Thoracic aorta (tissue), 2 donors: ENCODE measurements at regions not wholly inside any gene's neighbourhood (a gene's known extent, or its start where the extent isn't known, plus 50 kb on each side); places are given as distances from the start of the nearest gene placed in this dataset.

Experiments
- ATAC-seq: fragments of 150-250 bp; one replicate; pipeline ENCODE4 v1.8.0; 2017; ENCODE audit warnings: low read depth; ENCODE audit not compliant: insufficient number of reproducible peaks, low FRiP score
- DNase-seq: peaks from one replicate; pipeline ENCODE4 v3.0.0-alpha.2; 2020; ENCODE audit warnings: low spot score
- H3K27ac ChIP-seq, 2 donors: fragments of 200-600 bp; sonication (generic); 1 replicate in 1 of 2; 2 replicates in 1 of 2; pipeline ENCODE4 v1.5.1; 2016; ENCODE audit warnings: mild to moderate bottlenecking in 2 of 2, moderate library complexity in 2 of 2
- H3K27me3 ChIP-seq: fragments of 200-600 bp; sonication (generic); replicated peaks from 2 replicates; pipeline ENCODE4 v1.6.0; 2016; ENCODE audit warnings: mild to moderate bottlenecking; ENCODE audit not compliant: insufficient read depth
- H3K36me3 ChIP-seq: fragments of 200-600 bp; sonication (generic); one replicate; pipeline ENCODE4 v1.5.1; 2016
- H3K4me1 ChIP-seq, 2 donors: fragments of 200-600 bp; sonication (generic); 1 replicate in 1 of 2; 2 replicates in 1 of 2; pipeline versions ENCODE4 v1.5.1 to v1.6.0; 2016; ENCODE audit warnings: low read depth in 2 of 2, mild to moderate bottlenecking in 1 of 2; ENCODE audit not compliant: control insufficient read depth in 1 of 2
- H3K4me3 ChIP-seq: fragments of 200-600 bp; sonication (generic); 2 replicates; pipeline ENCODE4 v1.5.1; 2016; ENCODE audit warnings: mild to moderate bottlenecking
- H3K9me3 ChIP-seq: fragments of 200-600 bp; sonication (generic); 2 replicates; pipeline ENCODE4 v1.5.1; 2016
- TF ChIP-seq, protein P1 (sequence below): fragments of 200-600 bp; sonication (generic); IDR thresholded peaks from one replicate; pipeline ENCODE4 v1.5.1; 2019; ENCODE audit warnings: antibody characterized with exemption

DNA sequence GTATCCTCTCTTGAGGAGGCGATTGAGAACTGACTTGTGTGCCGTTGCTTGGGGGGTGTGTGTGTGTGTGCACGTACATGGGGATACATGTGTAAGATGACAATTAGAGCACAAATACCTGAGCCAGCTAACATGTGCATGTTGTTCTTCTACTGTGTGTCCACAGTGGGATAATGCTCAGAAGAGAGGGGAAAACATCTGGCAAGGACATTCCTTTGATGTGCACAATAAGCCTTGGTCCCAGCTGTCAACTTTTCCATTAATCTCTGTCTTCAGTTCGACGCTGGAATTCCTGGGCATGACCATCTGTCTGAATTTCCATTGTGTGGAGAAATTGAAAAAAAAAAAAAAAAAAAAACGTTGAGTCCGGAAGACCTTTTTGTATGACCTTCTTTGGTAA is 592.0 kb upstream of the GALNTL6 start:
- Histone ChIP-seq H3K27ac (no peak overlapping the region), H3K36me3 (no peaks in the 10 kb centered on the region), H3K4me3 (no peak overlapping the region), H3K27me3 (no peaks in the 10 kb centered on the region), H3K9me3 (no peaks in the 10 kb centered on the region), H3K4me1 (no peaks in the 10 kb centered on the region)
- no peak for DNase-seq
- TF ChIP-seq, protein P1, sequence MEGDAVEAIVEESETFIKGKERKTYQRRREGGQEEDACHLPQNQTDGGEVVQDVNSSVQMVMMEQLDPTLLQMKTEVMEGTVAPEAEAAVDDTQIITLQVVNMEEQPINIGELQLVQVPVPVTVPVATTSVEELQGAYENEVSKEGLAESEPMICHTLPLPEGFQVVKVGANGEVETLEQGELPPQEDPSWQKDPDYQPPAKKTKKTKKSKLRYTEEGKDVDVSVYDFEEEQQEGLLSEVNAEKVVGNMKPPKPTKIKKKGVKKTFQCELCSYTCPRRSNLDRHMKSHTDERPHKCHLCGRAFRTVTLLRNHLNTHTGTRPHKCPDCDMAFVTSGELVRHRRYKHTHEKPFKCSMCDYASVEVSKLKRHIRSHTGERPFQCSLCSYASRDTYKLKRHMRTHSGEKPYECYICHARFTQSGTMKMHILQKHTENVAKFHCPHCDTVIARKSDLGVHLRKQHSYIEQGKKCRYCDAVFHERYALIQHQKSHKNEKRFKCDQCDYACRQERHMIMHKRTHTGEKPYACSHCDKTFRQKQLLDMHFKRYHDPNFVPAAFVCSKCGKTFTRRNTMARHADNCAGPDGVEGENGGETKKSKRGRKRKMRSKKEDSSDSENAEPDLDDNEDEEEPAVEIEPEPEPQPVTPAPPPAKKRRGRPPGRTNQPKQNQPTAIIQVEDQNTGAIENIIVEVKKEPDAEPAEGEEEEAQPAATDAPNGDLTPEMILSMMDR: no peak
- ATAC-seq: no peak

DNA sequence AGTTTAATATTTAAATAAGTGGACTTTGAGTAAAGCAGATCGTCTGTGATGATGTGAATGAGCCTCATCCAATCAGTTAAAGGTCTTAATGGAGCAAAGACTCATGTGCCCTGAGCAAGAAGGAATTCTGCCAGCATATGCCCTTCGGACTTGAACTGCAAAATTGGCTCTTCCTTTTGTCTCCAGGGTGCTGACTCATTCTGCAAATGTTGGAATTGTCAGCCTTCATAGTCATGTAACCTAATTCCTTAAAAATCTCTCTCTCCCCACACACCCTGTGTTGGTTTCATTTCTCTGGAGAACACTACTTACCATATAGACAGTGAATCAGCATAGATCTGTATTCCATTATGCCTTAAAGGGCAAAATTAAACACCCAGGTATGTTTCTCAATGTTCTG is 609.8 kb upstream of the GALNTL6 start:
- no peak overlapping the region for H3K27ac ChIP-seq
- TF ChIP-seq, protein P1: no peak
- H3K4me1 ChIP-seq: no peaks in the 10 kb centered on the region
- no peaks in the 10 kb centered on the region for H3K9me3 ChIP-seq
- H3K36me3 ChIP-seq: no peaks in the 10 kb centered on the region
- H3K4me3 ChIP-seq: no peak overlapping the region
- no peak for ATAC-seq
- H3K27me3 ChIP-seq: no peaks in the 10 kb centered on the region
- no peak for DNase-seq

DNA sequence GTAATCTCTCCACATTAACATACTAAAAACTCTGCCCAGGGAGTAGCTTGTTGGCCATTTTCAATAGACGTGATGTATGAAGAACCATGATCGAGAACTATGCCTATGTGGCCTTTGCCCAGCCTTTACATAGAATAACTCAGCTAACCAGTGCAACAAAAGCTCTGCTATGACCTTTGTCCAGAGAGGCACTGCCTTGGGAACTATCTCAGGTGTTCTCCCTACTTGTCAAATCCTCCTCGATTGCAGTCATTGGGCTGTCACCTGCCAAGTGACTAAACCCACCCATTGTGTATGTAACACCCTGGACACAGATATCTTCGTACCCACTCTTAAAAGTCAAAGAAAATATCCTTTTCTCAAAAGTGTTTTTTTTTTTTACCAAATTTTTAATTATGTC is 610.3 kb upstream of the GALNTL6 start:
- ATAC-seq (no peak), DNase-seq (no peak)
- Histone ChIP-seq H3K9me3 (no peaks in the 10 kb centered on the region), H3K36me3 (no peaks in the 10 kb centered on the region), H3K27ac (no peak overlapping the region), H3K4me1 (no peaks in the 10 kb centered on the region), H3K27me3 (no peaks in the 10 kb centered on the region), H3K4me3 (no peak overlapping the region)
- TF ChIP-seq, protein P1: no peak

DNA sequence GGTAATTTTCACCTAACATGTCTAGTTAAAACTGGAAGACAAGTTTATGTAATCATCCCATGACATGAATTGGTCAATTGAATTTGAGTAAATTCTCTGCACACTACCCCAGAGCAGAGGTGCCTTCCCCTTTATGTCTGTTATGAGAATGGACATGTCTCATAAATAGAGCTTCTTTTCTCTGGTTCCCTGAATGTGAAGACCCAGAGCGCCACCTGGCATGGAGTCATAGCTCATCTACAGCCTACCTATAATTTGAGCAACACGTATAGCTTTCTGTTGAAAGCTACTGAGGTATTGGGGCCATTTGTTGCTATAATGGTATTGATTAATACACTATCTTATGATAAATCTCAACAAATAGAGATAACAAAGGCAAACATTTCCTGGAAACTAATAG is 626.5 kb upstream of the GALNTL6 start:
- DNase-seq (no peak), ATAC-seq (no peak)
- Histone ChIP-seq H3K27me3 (no peaks in the 10 kb centered on the region), H3K27ac (no peak overlapping the region), H3K9me3 (no peaks in the 10 kb centered on the region), H3K36me3 (no peaks in the 10 kb centered on the region), H3K4me1 (no peaks in the 10 kb centered on the region), H3K4me3 (no peak overlapping the region)
- TF ChIP-seq, protein P1: no peak

DNA sequence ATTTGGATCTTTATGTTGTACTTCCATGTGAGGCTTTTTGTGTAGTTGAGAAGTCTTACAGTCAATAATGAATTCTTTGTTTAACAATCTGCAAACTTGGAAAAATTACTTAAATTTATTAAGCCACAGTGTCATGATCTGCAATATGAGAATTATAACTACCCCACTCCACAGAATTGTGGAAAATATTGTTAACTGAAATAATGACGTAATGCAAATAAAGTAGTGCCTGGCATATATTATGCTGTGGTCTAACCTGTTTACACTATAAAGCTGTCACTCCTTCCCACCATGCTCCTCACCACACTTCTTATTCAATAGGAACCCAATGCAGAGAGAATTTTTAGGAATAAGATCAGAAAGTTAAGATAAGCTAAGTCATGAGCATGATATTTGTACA is 632.1 kb upstream of the GALNTL6 start:
- no peaks in the 10 kb centered on the region for H3K27me3 ChIP-seq
- no peak overlapping the region for H3K27ac ChIP-seq
- no peak overlapping the region for H3K4me3 ChIP-seq
- H3K36me3 ChIP-seq: no peaks in the 10 kb centered on the region
- no peaks in the 10 kb centered on the region for H3K9me3 ChIP-seq
- ATAC-seq: no peak
- H3K4me1 ChIP-seq: no peaks in the 10 kb centered on the region
- TF ChIP-seq, protein P1: no peak
- no peak for DNase-seq
